ENCODE measurements at regions not wholly inside any gene's neighbourhood (a gene's known extent, or its start where the extent isn't known, plus 50 kb on each side); places are given as distances from the start of the nearest gene placed in this dataset.

GRCh38 chr1:185435696-185436379 lies 118.8 kb upstream of the IVNS1ABP start:
- H3K27me3 ChIP-seq (ENCODE audit: insufficient read depth, low read length) = no peaks in the 10 kb centered on the region
- no peak overlapping the region for H4K91ac ChIP-seq (ENCODE audit: insufficient read length, low read depth, low read length)
- TF ChIP-seq CTCF (conservative IDR thresholded peaks at IDR 0.05) = no peak
- no peak overlapping the region for H4K8ac ChIP-seq (replicated peaks; ENCODE audit: insufficient read length, low read depth, low read length)
- H2BK15ac ChIP-seq (ENCODE audit: low read depth, low read length) = no peak overlapping the region
- no peaks in the 10 kb centered on the region for H4K20me1 ChIP-seq (ENCODE audit: control insufficient read depth, insufficient read depth, insufficient read length)
- no peaks in the 10 kb centered on the region for H3K9me3 ChIP-seq (ENCODE audit: control insufficient read depth, low read depth, low read length)
- H3K4me1 ChIP-seq (ENCODE audit: insufficient read depth, low read length) = no peaks in the 10 kb centered on the region
- H3K4ac ChIP-seq (ENCODE audit: low read depth, low read length) = no peak overlapping the region
- no peak overlapping the region for H2BK20ac ChIP-seq (ENCODE audit: low read depth, low read length, poor library complexity, severe bottlenecking)
- no peak overlapping the region for H3K18ac ChIP-seq (ENCODE audit: insufficient read length, low read depth, low read length)
- no peaks in the 10 kb centered on the region for H3K23me2 ChIP-seq (ENCODE audit: insufficient read length, low read depth, low read length, poor library complexity, severe bottlenecking)
- Mint-ChIP-seq H3K36me3 (ENCODE audit: insufficient read depth in 1 of 3, low read depth in 3 of 3) (no peaks in the 10 kb centered on the region), H3K4me1 (no peaks in the 10 kb centered on the region), H3K27ac (no peak overlapping the region), H3K4me3 (no peak overlapping the region), H3K9me3 (no peaks in the 10 kb centered on the region), H3K27me3 (ENCODE audit: low read depth) (no peaks in the 10 kb centered on the region)
- WGBS (ENCODE audit: extremely low coverage, insufficient read length, low lambda C conversion rate) = no CpG with 5 or more reads among the region's 1 CpG
- H3K56ac ChIP-seq (ENCODE audit: insufficient read length, low read depth, low read length) = no peak overlapping the region
- H3K23ac ChIP-seq (ENCODE audit: insufficient read length, low read depth, low read length) = no peak overlapping the region
- DNase-seq = no peak
- no peaks in the 10 kb centered on the region for H3K79me2 ChIP-seq (ENCODE audit: insufficient read depth, low read length)
- H3K27ac ChIP-seq (ENCODE audit: insufficient read length, low read depth, low read length) = no peak overlapping the region
- no peak overlapping the region for H4K5ac ChIP-seq (ENCODE audit: insufficient read length, low read depth, low read length)
- no peak overlapping the region for H3T11ph ChIP-seq (ENCODE audit: low read length)
- no peak overlapping the region for H2BK12ac ChIP-seq (ENCODE audit: insufficient read length, low read depth, low read length)
- no peak overlapping the region for H2AK5ac ChIP-seq (ENCODE audit: insufficient read length, low read length)
- no peaks in the 10 kb centered on the region for H3K79me1 ChIP-seq (ENCODE audit: insufficient read depth, low read depth, low read length, poor library complexity, severe bottlenecking)
- no peak overlapping the region for H3K4me2 ChIP-seq (ENCODE audit: insufficient read depth, insufficient read length, low read length)
- no peak overlapping the region for H2BK120ac ChIP-seq (ENCODE audit: low read depth, low read length, poor library complexity, severe bottlenecking)
- H2AFZ ChIP-seq (ENCODE audit: low read length) = no peak overlapping the region
- no peak overlapping the region for H3K9ac ChIP-seq (ENCODE audit: extremely low read depth, insufficient read length, low read length)
- H3K14ac ChIP-seq (ENCODE audit: insufficient read depth, low read length) = no peak overlapping the region
- no peak overlapping the region for H2BK5ac ChIP-seq (ENCODE audit: insufficient read length, low read length)

Measured in H9 (cell line).